Mesodermal cell (in vitro differentiated cells): ENCODE measurements at regions not wholly inside any gene's neighbourhood (a gene's known extent, or its start where the extent isn't known, plus 50 kb on each side); places are given as distances from the start of the nearest gene placed in this dataset.
"Not testable (repeated sequence)": the region's sequence is repeated elsewhere in the genome, so short reads cannot be mapped to it uniquely, and the experiment has no call there.

ENCODE experiments used
- H3K27ac ChIP-seq: 2 replicates; pipeline ENCODE4 v1.7.0; 2013; ENCODE audit warnings: mild to moderate bottlenecking, low read depth, low read length, moderate library complexity; ENCODE audit not compliant: severe bottlenecking
- H3K36me3 ChIP-seq: 2 replicates; pipeline ENCODE4 v1.7.1; 2013; ENCODE audit warnings: mild to moderate bottlenecking, low read length, moderate library complexity; ENCODE audit not compliant: control insufficient read depth, insufficient read depth
- H3K4me1 ChIP-seq: one replicate; pipeline ENCODE4 v1.7.1; 2013; ENCODE audit warnings: mild to moderate bottlenecking, low read length; ENCODE audit not compliant: insufficient read depth, control insufficient read depth, poor library complexity, severe bottlenecking
- H3K4me3 ChIP-seq: 2 replicates; pipeline ENCODE4 v1.7.0; 2013; ENCODE audit warnings: low read length, control low read depth, mild to moderate bottlenecking; ENCODE audit not compliant: insufficient read depth, poor library complexity, severe bottlenecking; ENCODE audit errors: extremely low read depth
- H3K9me3 ChIP-seq: 2 replicates; pipeline ENCODE4 v1.7.1; 2013; ENCODE audit warnings: mild to moderate bottlenecking, low read length, moderate library complexity; ENCODE audit not compliant: control insufficient read depth
- WGBS, 2 experiments: methylation state at CpG; one replicate each; pipeline ENCODE4 v1.1.5; 2013; ENCODE audit warnings: missing lambda C conversion rate in 2 of 2; ENCODE audit not compliant: insufficient coverage in 2 of 2; 5-methylcytosine and 5-hydroxymethylcytosine counted together

DNA sequence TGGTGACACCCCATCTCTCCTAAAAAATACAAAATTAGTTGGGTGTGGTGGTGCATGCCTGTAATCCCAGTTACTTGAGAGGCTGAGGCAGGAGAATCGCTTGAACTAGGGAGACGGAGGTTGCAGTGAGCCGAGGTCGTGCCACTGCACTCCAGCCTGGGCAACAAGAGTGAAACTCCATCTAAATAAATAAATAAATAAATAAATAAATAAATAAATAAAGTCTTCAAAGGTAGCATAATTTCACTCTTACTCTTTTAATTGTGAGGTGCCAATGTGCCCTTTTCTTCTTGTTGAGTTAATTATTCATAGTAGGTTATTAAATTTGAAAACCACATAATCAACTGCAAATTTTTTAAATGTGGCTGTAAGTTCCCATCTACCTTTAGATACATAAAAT lies 146.2 kb upstream of the SNX2 start:
- H3K4me3 ChIP-seq, H3K27ac ChIP-seq, H3K9me3 ChIP-seq, H3K36me3 ChIP-seq, H3K4me1 ChIP-seq: not testable (repeated sequence)
- WGBS, 2 experiments = 90% methylated on average over 2 of the region's 4 CpGs; no CpG with 5 or more reads in 1 of the 2 experiments

DNA sequence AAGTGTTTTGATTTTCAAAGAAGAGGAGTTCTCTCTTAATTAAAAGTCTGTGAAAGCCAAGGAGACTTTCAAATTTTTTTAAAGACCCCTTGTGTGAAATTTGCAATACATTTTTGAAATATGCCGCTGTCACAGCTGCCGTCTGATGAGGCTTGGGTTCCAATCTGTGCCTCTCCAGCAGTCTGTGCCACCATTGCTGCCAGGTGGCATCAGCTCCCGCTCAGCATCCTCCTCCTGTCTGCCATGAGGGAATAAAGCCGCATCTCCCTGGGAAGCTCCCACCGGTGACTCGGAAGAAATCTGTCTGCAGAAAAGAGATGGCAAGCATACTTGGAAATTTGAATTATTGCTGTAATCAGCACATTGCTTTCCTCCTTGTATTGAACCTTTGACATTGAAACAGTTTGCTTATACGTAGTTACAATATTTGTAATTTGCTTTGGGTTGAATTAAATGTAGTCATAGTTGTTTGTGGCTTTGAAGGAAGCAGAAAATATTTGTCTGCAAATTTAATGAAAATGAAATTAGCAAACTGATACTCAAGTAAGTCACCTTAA lies 145.7 kb upstream of the SNX2 start:
- H3K36me3 ChIP-seq = no peaks in the 10 kb centered on the region
- H3K27ac ChIP-seq = no peak overlapping the region
- 84 to 99% methylated on average over 4 to 6 of the region's 7 CpGs for WGBS, 2 experiments
- H3K4me3 ChIP-seq = no peak overlapping the region
- no peaks in the 10 kb centered on the region for H3K4me1 ChIP-seq
- no peaks in the 10 kb centered on the region for H3K9me3 ChIP-seq

- no peak overlapping the region for H3K27ac ChIP-seq
- WGBS, 2 experiments = no CpG with 5 or more reads among the region's 1 CpG
- no peaks in the 10 kb centered on the region for H3K36me3 ChIP-seq
- H3K4me3 ChIP-seq = no peak overlapping the region
- H3K4me1 ChIP-seq = no peaks in the 10 kb centered on the region
- peaks cover 5% of the 10 kb centered on the region for H3K9me3 ChIP-seq
Observed at GRCh38 chr5:122638581-122638980, 136.3 kb upstream of the SNX2 start.

- Histone ChIP-seq H3K4me3 (no peak overlapping the region), H3K9me3 (peaks cover 5% of the 10 kb centered on the region), H3K27ac (no peak overlapping the region), H3K36me3 (no peaks in the 10 kb centered on the region), H3K4me1 (no peaks in the 10 kb centered on the region)
- WGBS, 2 experiments = 90 to 92% methylated on average over 2 to 3 of the region's 6 CpGs
Observed at GRCh38 chr5:122639033-122639432, 135.8 kb upstream of the SNX2 start.

- Histone ChIP-seq H3K36me3 (no peaks in the 10 kb centered on the region), H3K4me1 (no peaks in the 10 kb centered on the region), H3K4me3 (no peak overlapping the region), H3K9me3 (peaks cover 5% of the 10 kb centered on the region), H3K27ac (no peak overlapping the region)
- 90 to 95% methylated on average over 2 of the region's 2 CpGs for WGBS, 2 experiments
Observed at GRCh38 chr5:122639864-122640263, 135.0 kb upstream of the SNX2 start.

- Histone ChIP-seq H3K36me3 (no peaks in the 10 kb centered on the region), H3K9me3 (no peaks in the 10 kb centered on the region), H3K4me3 (no peak overlapping the region), H3K27ac (no peak overlapping the region), H3K4me1 (no peaks in the 10 kb centered on the region)
- whole genome bisulfite sequencing, 2 experiments = 100% methylated on average over 2 of the region's 3 CpGs; no CpG with 5 or more reads in 1 of the 2 experiments
Observed at GRCh38 chr5:122649080-122649479, 125.8 kb upstream of the SNX2 start.

- H3K9me3 ChIP-seq = no peaks in the 10 kb centered on the region
- H3K4me3 ChIP-seq = no peak overlapping the region
- WGBS, 2 experiments = 67 to 100% methylated on average over 1 of the region's 3 CpGs
- no peaks in the 10 kb centered on the region for H3K4me1 ChIP-seq
- no peak overlapping the region for H3K27ac ChIP-seq
- no peaks in the 10 kb centered on the region for H3K36me3 ChIP-seq
Observed at GRCh38 chr5:122653087-122654017, 121.5 kb upstream of the SNX2 start.

GRCh38 chr5:122656160-122656559 lies 118.7 kb upstream of the SNX2 start:
- H3K9me3 ChIP-seq = no peaks in the 10 kb centered on the region
- no peaks in the 10 kb centered on the region for H3K36me3 ChIP-seq
- H3K4me1 ChIP-seq = no peaks in the 10 kb centered on the region
- no peak overlapping the region for H3K4me3 ChIP-seq
- no peak overlapping the region for H3K27ac ChIP-seq
- 100% methylated on average over 1 of the region's 4 CpGs for WGBS, 2 experiments

DNA sequence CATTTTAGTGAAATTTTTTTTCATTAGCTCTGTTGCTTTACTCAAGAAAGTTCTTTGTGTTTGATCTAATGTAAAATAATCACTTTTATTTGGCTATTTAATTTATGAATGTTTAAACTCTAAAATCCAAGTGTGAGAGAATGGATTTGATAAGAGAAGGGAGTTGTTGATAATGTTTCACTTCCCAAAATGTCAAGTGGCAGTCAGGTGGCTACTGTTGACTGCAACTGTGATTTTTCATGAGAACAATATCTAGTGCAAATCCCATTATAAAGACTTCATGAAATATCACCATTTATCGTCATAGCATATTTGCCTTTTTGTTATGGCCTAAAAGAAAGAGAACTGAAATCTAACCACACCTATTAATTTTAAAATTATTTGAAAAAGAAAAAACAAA lies 118.3 kb upstream of the SNX2 start:
- H3K9me3 ChIP-seq = no peaks in the 10 kb centered on the region
- no peaks in the 10 kb centered on the region for H3K36me3 ChIP-seq
- no peaks in the 10 kb centered on the region for H3K4me1 ChIP-seq
- H3K4me3 ChIP-seq = no peak overlapping the region
- WGBS, 2 experiments = no CpG with 5 or more reads among the region's 1 CpG
- no peak overlapping the region for H3K27ac ChIP-seq

DNA sequence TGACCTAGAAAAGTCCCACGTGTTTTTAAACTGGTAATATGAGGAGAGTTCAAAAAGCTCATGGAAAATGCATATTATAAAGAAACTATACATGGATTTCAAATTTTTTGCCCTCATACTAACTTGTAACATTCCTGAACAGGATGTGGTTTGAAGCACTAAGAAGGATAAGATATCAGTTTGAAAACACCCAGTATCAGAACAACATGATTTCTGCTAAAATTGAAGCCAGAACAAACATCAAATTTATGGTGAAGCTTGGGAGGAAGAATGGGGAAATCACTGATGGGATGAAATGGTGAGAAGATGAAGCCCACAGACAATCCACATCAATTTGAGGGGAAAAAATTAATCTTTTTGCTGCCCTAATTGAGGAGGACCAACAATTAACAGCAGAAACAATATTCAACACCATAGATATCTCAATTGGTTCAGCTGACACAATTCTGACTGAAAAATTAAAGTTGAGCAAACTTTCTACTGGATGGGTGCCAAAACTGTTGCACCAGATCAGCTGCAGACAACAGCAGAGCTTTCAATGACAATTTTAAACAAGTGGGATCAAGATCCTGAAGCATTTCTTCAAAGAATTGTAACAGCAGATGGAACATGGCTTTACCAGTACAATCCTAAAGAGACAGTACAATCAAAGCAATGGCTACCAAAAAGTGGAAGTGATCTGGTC lies 113.2 kb upstream of the SNX2 start:
- WGBS, 2 experiments = no CpG with 5 or more reads among the region's 1 CpG
- Histone ChIP-seq H3K27ac (no peak overlapping the region), H3K9me3 (no peaks in the 10 kb centered on the region), H3K4me3 (no peak overlapping the region), H3K36me3 (no peaks in the 10 kb centered on the region), H3K4me1 (no peaks in the 10 kb centered on the region)

DNA sequence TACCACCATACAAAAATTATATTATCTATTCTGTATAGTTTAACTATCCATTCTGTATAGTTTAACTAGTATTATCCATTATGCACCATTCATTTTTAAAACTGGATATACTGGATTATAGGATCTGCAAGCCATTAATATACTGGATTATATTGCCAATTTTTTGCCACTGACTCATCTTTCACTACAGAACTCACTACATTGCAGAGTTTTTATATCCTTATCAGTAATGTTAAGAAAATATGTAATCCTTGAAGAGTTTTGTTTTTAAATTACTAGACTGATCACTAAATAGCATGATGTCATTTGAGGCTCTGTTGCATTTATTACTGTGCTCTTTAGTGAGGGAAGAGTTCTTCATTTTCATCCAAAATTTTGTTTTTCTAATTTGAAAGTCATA lies 109.8 kb upstream of the SNX2 start:
- Histone ChIP-seq H3K27ac (no peak overlapping the region), H3K36me3 (no peaks in the 10 kb centered on the region), H3K4me3 (no peak overlapping the region), H3K4me1 (no peaks in the 10 kb centered on the region), H3K9me3 (no peaks in the 10 kb centered on the region)
